Parathyroid adenoma (tissue), 2 donors: ENCODE measurements at regions not wholly inside any gene's neighbourhood (a gene's known extent, or its start where the extent isn't known, plus 50 kb on each side); places are given as distances from the start of the nearest gene placed in this dataset.

Source experiments
- H2AFZ ChIP-seq: fragments of 300-600 bp; sonication (generic); one replicate; pipeline ENCODE4 v1.7.0; 2017; ENCODE audit warnings: antibody characterized with exemption, mild to moderate bottlenecking
- H3K27ac ChIP-seq: fragments of 300-600 bp; sonication (generic); one replicate; pipeline ENCODE4 v1.7.0; 2017
- H3K27me3 ChIP-seq: fragments of 300-600 bp; sonication (generic); one replicate; pipeline ENCODE4 v1.7.0; 2017; ENCODE audit warnings: low read length; ENCODE audit not compliant: control insufficient read depth, insufficient read depth
- H3K36me3 ChIP-seq: fragments of 300-600 bp; sonication (generic); one replicate; pipeline ENCODE4 v1.7.0; 2017; ENCODE audit warnings: low read length; ENCODE audit not compliant: control insufficient read depth, insufficient read depth
- H3K4me1 ChIP-seq: fragments of 300-600 bp; sonication (generic); one replicate; pipeline ENCODE4 v1.7.0; 2017; ENCODE audit warnings: control low read depth
- H3K4me2 ChIP-seq: fragments of 300-600 bp; sonication (generic); one replicate; pipeline ENCODE4 v1.7.0; 2017; ENCODE audit warnings: low read length
- H3K4me3 ChIP-seq: fragments of 300-600 bp; sonication (generic); one replicate; pipeline ENCODE4 v1.7.0; 2017; ENCODE audit warnings: low read depth, low read length
- H3K79me2 ChIP-seq: fragments of 300-600 bp; sonication (generic); one replicate; pipeline ENCODE4 v1.7.0; 2017; ENCODE audit warnings: control low read depth
- H3K9ac ChIP-seq: fragments of 300-600 bp; sonication (generic); one replicate; pipeline ENCODE4 v1.7.0; 2017; ENCODE audit warnings: mild to moderate bottlenecking
- H3K9me3 ChIP-seq: fragments of 300-600 bp; sonication (generic); one replicate; pipeline ENCODE4 v1.7.0; 2017; ENCODE audit warnings: low read length; ENCODE audit not compliant: control insufficient read depth
- CTCF ChIP-seq: fragments of 300-600 bp; sonication (generic); IDR thresholded peaks from one replicate; pipeline ENCODE4 v1.7.0; 2017; ENCODE audit warnings: antibody characterized with exemption, mild to moderate bottlenecking
- donor health status: primary hyperparathyroidism.

- H3K9me3 ChIP-seq: no peaks in the 10 kb centered on the region
- TF ChIP-seq CTCF: no peak
Observed at GRCh38 chr2:186136860-186137259, 349.2 kb upstream of the ZC3H15 start.

GRCh38 chr2:186138845-186139244 is 347.2 kb upstream of the ZC3H15 start:
- H3K36me3 ChIP-seq: no peaks in the 10 kb centered on the region
- TF ChIP-seq CTCF: no peak
- no peaks in the 10 kb centered on the region for H3K4me1 ChIP-seq
- H3K9me3 ChIP-seq: no peaks in the 10 kb centered on the region
- no peak overlapping the region for H3K4me3 ChIP-seq
- no peaks in the 10 kb centered on the region for H3K27me3 ChIP-seq
- H3K9ac ChIP-seq: no peak overlapping the region
- no peak overlapping the region for H3K27ac ChIP-seq
- no peaks in the 10 kb centered on the region for H3K79me2 ChIP-seq
- H3K4me2 ChIP-seq: no peak overlapping the region
- H2AFZ ChIP-seq: no peak overlapping the region

More at GRCh38 chr2:186136860-186137259, 349.2 kb upstream of the ZC3H15 start:
- Histone ChIP-seq H3K27me3 (no peaks in the 10 kb centered on the region), H3K4me1 (no peaks in the 10 kb centered on the region), H3K27ac (no peak overlapping the region), H3K4me3 (no peak overlapping the region), H3K4me2 (no peak overlapping the region), H3K9ac (no peak overlapping the region), H3K36me3 (no peaks in the 10 kb centered on the region), H2AFZ (no peak overlapping the region), H3K79me2 (no peaks in the 10 kb centered on the region)

GRCh38 chr2:186159101-186159500 is 327.0 kb upstream of the ZC3H15 start:
- H3K27me3 ChIP-seq: no peaks in the 10 kb centered on the region
- no peaks in the 10 kb centered on the region for H3K79me2 ChIP-seq
- H3K4me1 ChIP-seq: no peaks in the 10 kb centered on the region
- no peak overlapping the region for H3K27ac ChIP-seq
- no peak overlapping the region for H2AFZ ChIP-seq
- H3K9me3 ChIP-seq: no peaks in the 10 kb centered on the region
- H3K4me3 ChIP-seq: no peak overlapping the region
- no peak overlapping the region for H3K4me2 ChIP-seq
- TF ChIP-seq CTCF: no peak
- H3K9ac ChIP-seq: no peak overlapping the region
- no peaks in the 10 kb centered on the region for H3K36me3 ChIP-seq

GRCh38 chr2:186164325-186164724 is 321.7 kb upstream of the ZC3H15 start:
- H3K9me3 ChIP-seq: no peaks in the 10 kb centered on the region
- no peaks in the 10 kb centered on the region for H3K79me2 ChIP-seq
- no peaks in the 10 kb centered on the region for H3K4me1 ChIP-seq
- H3K4me3 ChIP-seq: no peak overlapping the region
- no peak overlapping the region for H3K4me2 ChIP-seq
- H2AFZ ChIP-seq: no peak overlapping the region
- no peak for TF ChIP-seq CTCF
- H3K27me3 ChIP-seq: no peaks in the 10 kb centered on the region
- H3K36me3 ChIP-seq: no peaks in the 10 kb centered on the region
- no peak overlapping the region for H3K9ac ChIP-seq
- no peak overlapping the region for H3K27ac ChIP-seq

- Histone ChIP-seq H2AFZ (no peak overlapping the region), H3K9ac (no peak overlapping the region), H3K4me2 (no peak overlapping the region), H3K36me3 (no peaks in the 10 kb centered on the region), H3K4me1 (no peaks in the 10 kb centered on the region), H3K4me3 (no peak overlapping the region), H3K27ac (no peak overlapping the region), H3K9me3 (no peaks in the 10 kb centered on the region), H3K79me2 (no peaks in the 10 kb centered on the region), H3K27me3 (no peaks in the 10 kb centered on the region)
- no peak for TF ChIP-seq CTCF
Observed at GRCh38 chr2:186170693-186171092, 315.4 kb upstream of the ZC3H15 start.
